ENCODE measurements at regions not wholly inside any gene's neighbourhood (a gene's known extent, or its start where the extent isn't known, plus 50 kb on each side); places are given as distances from the start of the nearest gene placed in this dataset.
"Not testable (repeated sequence)": the region's sequence is repeated elsewhere in the genome, so short reads cannot be mapped to it uniquely, and the experiment has no call there.

DNA sequence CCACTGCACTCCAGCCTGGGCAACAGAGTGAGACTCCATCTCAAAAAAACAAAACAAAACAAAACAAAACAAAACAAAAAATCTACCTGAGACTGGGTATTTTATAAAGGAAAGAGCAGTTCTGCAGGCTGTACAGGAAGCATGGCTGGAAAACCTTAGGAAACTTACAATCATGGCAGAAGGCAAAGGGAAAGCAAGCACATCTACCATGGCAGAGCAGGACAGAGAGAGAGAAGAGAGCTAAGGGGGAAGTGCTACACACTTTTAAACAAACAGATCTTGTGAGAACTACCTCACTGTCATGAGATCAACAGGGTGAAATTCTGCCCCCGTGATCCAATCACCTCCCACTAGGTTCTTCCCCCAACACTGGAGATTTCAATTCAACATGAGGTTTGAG, 198.3 kb upstream of the SAMSN1 start:
- TF ChIP-seq, protein P1, sequence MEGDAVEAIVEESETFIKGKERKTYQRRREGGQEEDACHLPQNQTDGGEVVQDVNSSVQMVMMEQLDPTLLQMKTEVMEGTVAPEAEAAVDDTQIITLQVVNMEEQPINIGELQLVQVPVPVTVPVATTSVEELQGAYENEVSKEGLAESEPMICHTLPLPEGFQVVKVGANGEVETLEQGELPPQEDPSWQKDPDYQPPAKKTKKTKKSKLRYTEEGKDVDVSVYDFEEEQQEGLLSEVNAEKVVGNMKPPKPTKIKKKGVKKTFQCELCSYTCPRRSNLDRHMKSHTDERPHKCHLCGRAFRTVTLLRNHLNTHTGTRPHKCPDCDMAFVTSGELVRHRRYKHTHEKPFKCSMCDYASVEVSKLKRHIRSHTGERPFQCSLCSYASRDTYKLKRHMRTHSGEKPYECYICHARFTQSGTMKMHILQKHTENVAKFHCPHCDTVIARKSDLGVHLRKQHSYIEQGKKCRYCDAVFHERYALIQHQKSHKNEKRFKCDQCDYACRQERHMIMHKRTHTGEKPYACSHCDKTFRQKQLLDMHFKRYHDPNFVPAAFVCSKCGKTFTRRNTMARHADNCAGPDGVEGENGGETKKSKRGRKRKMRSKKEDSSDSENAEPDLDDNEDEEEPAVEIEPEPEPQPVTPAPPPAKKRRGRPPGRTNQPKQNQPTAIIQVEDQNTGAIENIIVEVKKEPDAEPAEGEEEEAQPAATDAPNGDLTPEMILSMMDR (IDR thresholded peaks at IDR 0.05) = no peak
- Histone ChIP-seq H3K27ac (no peak overlapping the region), H3K9ac (ENCODE audit: low read depth in 2 of 2, low read length in 2 of 2) (no peak overlapping the region), H3K4me1 (no peaks in the 10 kb centered on the region), H3K27me3 (no peaks in the 10 kb centered on the region), H3K4me3 (no peak overlapping the region), H3K9me3 (no peaks in the 10 kb centered on the region), H3K36me3 (no peaks in the 10 kb centered on the region)
- intact Hi-C loops (cut with DNase I) = no loop called here
- DNase-seq = no peak

DNA sequence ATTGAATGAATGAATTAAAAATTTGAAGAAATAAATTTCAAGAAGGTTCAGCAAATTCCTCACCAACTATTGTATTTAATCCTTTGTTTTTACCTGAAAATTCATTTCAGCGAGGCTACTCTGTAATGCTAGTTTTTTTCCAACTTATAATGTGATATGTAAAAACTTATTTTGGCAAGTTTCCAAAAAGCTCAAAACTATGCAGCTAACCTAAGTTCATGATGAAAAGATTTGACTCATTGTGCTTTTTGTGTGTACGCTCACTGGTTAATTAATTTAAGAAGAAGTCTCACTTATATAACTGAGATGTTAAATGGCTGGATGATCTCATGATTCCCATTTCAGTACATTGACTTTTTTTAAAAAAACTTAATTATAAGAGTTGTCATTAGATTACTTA, 196.0 kb upstream of the SAMSN1 start:
- Histone ChIP-seq H3K9me3 (no peaks in the 10 kb centered on the region), H3K9ac (ENCODE audit: low read depth in 2 of 2, low read length in 2 of 2) (no peak overlapping the region), H3K4me3 (no peak overlapping the region), H3K36me3 (no peaks in the 10 kb centered on the region), H3K4me1 (no peaks in the 10 kb centered on the region), H3K27me3 (no peaks in the 10 kb centered on the region), H3K27ac (no peak overlapping the region)
- TF ChIP-seq, protein P1 (IDR thresholded peaks at IDR 0.05) = no peak
- intact Hi-C loops (cut with DNase I) = no loop called here
- no peak for DNase-seq

DNA sequence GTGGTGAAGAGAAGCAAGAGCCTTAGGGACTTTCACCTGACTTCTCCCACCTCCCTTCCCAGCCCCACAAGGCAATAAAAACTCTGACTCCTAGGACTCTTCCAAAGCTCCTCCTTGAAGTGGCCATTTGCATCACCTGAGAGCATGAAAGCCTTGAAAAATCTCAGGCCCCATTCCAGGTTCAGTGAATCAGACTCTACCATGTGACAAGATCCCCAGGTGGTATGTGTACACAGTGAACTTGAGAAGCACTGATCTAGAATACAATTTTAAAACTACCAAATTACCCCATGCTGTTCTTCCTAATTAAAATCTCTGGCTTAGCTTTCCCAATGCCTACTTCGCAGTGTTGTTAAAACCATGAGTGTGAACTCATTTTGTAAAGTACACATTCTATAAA, 195.1 kb upstream of the SAMSN1 start:
- Histone ChIP-seq H3K36me3 (no peaks in the 10 kb centered on the region), H3K9ac (ENCODE audit: low read depth in 2 of 2, low read length in 2 of 2) (no peak overlapping the region), H3K27ac (no peak overlapping the region), H3K4me1 (no peaks in the 10 kb centered on the region), H3K9me3 (no peaks in the 10 kb centered on the region), H3K27me3 (no peaks in the 10 kb centered on the region), H3K4me3 (no peak overlapping the region)
- TF ChIP-seq, protein P1 (IDR thresholded peaks at IDR 0.05) = no peak
- no peak for DNase-seq
- intact Hi-C loops (cut with DNase I) = no loop called here

DNA sequence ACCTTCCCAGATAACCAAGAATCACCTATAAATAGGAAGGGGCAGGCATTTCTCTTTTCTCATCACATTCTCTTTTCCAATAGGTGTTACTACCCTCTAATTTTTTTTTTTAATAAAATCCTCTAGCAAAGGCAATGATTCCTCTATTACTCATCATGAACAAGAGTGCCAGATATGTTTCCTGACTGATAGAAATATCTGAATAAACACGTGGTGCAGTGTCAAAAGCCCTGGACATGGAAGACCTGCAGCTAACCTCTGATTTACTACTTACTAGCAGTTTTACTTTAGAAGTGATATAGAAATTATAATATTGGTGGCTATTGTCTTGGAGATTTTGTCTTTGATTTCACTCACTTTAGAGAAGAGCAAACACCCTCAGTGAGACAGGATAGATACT, 194.6 kb upstream of the SAMSN1 start:
- TF ChIP-seq, protein P1 (IDR thresholded peaks at IDR 0.05) = no peak
- intact Hi-C loops (cut with DNase I) = no loop called here
- H3K4me3 ChIP-seq = no peak overlapping the region

DNA sequence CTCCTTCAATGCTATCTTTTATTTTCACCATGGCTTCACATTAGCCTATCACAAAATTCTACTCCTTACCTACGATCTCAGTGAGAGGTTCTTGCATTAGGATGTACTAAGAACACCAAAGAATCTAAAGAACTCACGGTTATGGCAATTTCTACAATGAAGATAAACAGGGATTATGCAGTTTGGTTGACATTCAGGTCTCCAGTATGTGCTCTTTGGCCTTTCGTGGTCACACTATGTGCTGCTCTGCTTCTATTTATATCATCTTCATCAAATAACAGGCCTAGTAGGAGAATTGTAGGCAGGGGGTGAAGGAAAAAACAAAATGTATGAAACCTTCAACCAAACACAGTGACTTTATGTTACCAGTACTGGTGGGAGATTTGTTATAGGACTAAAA, 194.0 kb upstream of the SAMSN1 start:
- no peak overlapping the region for H3K27ac ChIP-seq
- no peak overlapping the region for H3K9ac ChIP-seq (ENCODE audit: low read depth in 2 of 2, low read length in 2 of 2)
- TF ChIP-seq, protein P1 (IDR thresholded peaks at IDR 0.05) = no peak
- intact Hi-C loops (cut with DNase I) = no loop called here
- no peaks in the 10 kb centered on the region for H3K36me3 ChIP-seq
- no peak overlapping the region for H3K4me3 ChIP-seq
- no peaks in the 10 kb centered on the region for H3K27me3 ChIP-seq
- H3K4me1 ChIP-seq = no peaks in the 10 kb centered on the region
- DNase-seq = no peak
- H3K9me3 ChIP-seq = no peaks in the 10 kb centered on the region

More for the DNA sequence above, 194.6 kb upstream of the SAMSN1 start:
- no peak for DNase-seq
- Histone ChIP-seq H3K27ac (no peak overlapping the region), H3K9me3 (no peaks in the 10 kb centered on the region), H3K27me3 (no peaks in the 10 kb centered on the region), H3K36me3 (no peaks in the 10 kb centered on the region), H3K4me1 (no peaks in the 10 kb centered on the region), H3K9ac (ENCODE audit: low read depth in 2 of 2, low read length in 2 of 2) (no peak overlapping the region)

DNA sequence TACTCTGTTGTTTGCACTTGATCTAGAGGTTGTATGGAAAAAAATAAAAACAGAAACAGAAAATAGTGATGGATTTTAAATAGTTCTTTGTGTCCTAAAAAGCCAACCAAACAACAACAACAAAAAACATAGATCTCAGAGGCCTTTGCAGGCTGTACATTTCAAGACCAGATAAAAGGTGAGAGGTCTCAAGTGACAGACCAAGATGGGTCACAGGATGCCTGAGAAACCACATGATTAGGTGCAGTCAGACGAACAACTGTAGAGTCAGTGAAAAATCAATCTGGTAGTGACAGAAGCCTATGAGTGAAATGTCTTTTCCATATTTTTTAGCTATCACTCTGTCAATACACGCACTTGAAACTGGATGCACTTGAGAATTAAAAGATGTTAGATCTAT, 193.5 kb upstream of the SAMSN1 start:
- TF ChIP-seq, protein P1 (IDR thresholded peaks at IDR 0.05) = no peak
- H3K4me3 ChIP-seq = no peak overlapping the region
- no peaks in the 10 kb centered on the region for H3K27me3 ChIP-seq
- H3K9me3 ChIP-seq = no peaks in the 10 kb centered on the region
- H3K9ac ChIP-seq (ENCODE audit: low read depth in 2 of 2, low read length in 2 of 2) = no peak overlapping the region
- no peaks in the 10 kb centered on the region for H3K4me1 ChIP-seq
- no peak for DNase-seq
- intact Hi-C loops (cut with DNase I) = no loop called here
- H3K36me3 ChIP-seq = no peaks in the 10 kb centered on the region
- no peak overlapping the region for H3K27ac ChIP-seq

DNA sequence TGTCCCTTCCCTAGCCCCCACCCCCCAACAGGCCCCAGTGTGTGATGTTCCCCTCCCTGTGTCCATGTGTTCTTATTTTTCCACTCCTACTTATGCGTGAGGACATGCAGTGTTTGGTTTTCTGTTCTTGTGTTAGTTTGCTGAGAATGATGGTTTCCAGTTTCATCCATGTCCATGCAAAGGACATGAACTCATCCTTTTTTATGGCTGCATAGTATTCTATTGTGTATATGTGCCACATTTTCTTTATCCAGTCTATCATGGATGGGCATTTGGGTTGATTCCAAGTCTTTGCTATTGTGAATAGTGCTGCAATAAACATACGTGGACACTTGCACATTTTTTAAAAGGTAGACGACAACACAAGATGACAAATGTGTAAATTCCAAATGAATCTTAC, 192.5 kb upstream of the SAMSN1 start:
- H3K9me3 ChIP-seq; H3K27me3 ChIP-seq; H3K36me3 ChIP-seq; DNase-seq; intact Hi-C loops (cut with DNase I); H3K27ac ChIP-seq; H3K4me1 ChIP-seq; H3K9ac ChIP-seq (ENCODE audit: low read depth in 2 of 2, low read length in 2 of 2); H3K4me3 ChIP-seq: not testable (repeated sequence)

All from colonic mucosa (tissue), 4 donors.